ENCODE measurements at regions not wholly inside any gene's neighbourhood (a gene's known extent, or its start where the extent isn't known, plus 50 kb on each side); places are given as distances from the start of the nearest gene placed in this dataset.

DNA sequence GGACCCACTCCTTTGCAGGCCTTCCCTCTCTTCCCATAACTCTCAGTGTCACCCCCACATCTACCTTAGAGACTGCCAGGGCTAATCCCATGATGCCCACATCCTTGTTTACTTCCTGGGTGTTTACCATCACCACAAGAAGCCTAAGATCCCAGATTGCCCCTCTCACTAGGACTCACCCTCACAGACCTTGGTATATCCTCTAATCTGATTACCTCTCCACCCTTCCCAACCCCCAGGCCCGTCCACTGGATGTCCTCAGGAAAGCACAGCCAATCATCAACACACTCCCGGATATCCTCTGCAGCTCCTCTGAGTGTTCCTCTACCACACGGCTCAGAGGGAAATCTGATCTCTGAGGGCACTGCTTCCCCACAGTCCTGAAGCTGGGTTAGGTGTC is 91.0 kb downstream of the FOXD1 start:
- TF ChIP-seq, protein P1, sequence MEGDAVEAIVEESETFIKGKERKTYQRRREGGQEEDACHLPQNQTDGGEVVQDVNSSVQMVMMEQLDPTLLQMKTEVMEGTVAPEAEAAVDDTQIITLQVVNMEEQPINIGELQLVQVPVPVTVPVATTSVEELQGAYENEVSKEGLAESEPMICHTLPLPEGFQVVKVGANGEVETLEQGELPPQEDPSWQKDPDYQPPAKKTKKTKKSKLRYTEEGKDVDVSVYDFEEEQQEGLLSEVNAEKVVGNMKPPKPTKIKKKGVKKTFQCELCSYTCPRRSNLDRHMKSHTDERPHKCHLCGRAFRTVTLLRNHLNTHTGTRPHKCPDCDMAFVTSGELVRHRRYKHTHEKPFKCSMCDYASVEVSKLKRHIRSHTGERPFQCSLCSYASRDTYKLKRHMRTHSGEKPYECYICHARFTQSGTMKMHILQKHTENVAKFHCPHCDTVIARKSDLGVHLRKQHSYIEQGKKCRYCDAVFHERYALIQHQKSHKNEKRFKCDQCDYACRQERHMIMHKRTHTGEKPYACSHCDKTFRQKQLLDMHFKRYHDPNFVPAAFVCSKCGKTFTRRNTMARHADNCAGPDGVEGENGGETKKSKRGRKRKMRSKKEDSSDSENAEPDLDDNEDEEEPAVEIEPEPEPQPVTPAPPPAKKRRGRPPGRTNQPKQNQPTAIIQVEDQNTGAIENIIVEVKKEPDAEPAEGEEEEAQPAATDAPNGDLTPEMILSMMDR (IDR thresholded peaks at IDR 0.05; ENCODE audit: borderline replicate concordance, insufficient read depth, low read depth, low read length), result no peak
- no peak overlapping the region for H3K4me3 ChIP-seq (ENCODE audit: low read depth, low read length)

DNA sequence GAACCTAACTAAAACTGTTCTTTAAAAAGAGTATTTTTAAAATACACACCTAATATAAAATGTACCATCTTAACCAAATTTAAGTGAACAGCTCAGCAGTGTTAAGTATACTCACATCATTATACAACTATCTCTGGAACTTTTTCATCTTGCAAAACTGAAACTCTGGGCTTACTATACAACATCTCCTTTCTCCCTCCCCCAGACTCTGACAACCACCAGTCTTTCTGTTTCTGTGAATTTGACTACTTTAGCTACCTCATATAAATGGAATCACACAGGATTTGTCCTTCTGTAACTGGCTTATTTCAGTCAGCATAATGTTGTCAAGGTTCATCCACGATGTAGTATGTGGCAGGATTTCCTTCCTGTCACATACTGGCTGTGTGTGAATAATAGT is 93.5 kb downstream of the FOXD1 start:
- TF ChIP-seq, protein P1 (IDR thresholded peaks at IDR 0.05; ENCODE audit: borderline replicate concordance, insufficient read depth, low read depth, low read length), result no peak
- H3K4me3 ChIP-seq (ENCODE audit: low read depth, low read length), result no peak overlapping the region

DNA sequence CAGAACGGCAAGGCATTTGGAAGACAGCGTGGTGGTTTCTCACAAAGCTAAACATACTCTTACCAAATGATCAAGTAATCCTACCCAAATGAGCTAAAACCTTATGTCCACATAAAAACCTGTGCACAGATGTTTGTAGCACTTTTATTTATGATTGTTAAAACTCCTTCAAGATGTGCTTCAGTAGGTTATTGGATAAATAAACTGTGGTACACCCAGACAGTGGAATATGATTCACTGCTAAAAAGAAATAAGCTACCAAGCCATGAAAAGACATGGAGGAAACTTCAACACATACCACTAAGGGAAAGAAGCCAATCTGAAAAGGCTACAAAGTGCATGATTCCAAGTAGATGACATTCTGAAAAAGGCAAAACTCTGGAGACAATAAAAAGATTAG is 94.2 kb downstream of the FOXD1 start:
- TF ChIP-seq, protein P1 (IDR thresholded peaks at IDR 0.05; ENCODE audit: borderline replicate concordance, insufficient read depth, low read depth, low read length), result no peak
- H3K4me3 ChIP-seq (ENCODE audit: low read depth, low read length), result no peak overlapping the region

DNA sequence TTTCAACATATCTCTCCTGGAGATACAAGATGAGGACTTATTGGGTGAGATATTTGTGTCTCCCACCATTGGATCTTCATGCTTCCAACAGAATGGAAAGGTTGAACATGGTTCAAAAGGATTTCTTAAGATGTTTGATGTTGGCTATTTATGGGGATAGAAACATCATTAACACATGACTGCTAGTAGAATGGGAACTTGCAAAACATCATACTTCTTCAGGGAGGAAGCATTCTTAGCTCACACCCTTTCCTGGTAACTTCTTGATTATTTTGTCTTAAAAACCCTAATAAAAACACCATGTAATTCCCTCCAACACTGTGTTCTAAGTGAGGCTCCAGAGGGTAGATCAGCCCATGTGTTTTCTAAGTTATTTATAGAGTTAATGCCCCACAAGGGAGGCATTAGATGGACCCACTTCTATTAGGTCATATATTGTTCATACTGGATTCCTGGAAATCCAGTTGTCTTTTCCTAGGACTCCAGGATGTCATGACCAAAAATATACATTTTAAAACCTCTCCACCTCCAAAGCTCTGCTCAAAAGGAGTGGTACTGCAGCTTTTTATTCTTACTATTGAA is 95.8 kb downstream of the FOXD1 start:
- no peak overlapping the region for H3K4me3 ChIP-seq (ENCODE audit: low read depth, low read length)
- TF ChIP-seq, protein P1 (IDR thresholded peaks at IDR 0.05; ENCODE audit: borderline replicate concordance, insufficient read depth, low read depth, low read length), result no peak

DNA sequence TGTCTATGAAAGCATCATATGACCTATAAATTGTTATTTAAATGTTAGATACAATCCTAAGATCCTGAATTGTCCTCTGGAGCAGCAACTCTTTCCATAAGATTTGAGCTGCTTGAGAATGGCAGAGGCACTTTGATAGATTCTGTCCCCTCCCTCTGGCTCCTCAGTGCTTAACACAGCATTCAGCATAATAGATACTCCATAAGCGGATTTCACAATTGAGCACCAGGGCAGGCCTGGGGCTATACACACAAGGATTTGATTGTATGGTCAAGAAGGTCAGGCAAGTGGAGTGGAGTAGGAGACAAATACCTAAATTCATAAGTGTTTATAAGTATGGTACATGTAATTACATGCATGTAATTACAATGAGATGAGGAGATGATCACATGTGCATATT is 96.3 kb downstream of the FOXD1 start:
- TF ChIP-seq, protein P1 (IDR thresholded peaks at IDR 0.05; ENCODE audit: borderline replicate concordance, insufficient read depth, low read depth, low read length), result no peak
- H3K4me3 ChIP-seq (ENCODE audit: low read depth, low read length), result no peak overlapping the region

DNA sequence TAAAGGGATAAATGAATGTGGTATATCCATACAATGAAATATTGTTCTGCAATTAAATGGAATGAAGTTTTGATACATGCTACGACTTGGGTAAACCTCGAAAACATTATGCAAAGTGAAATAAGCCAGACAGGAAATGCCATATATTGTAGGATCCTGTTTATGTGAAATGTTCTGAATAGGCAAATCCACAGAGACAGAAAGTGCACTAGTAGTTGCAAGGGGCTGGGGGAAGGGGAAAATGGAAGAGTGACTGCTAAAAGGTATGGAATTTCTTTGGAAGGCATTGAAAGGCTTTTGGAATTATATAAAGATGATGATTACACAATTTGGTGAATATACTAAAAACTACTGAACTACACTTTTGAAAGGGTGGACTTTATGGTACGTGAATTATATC is 97.0 kb downstream of the FOXD1 start:
- no peak overlapping the region for H3K4me3 ChIP-seq (ENCODE audit: low read depth, low read length)
- TF ChIP-seq, protein P1 (IDR thresholded peaks at IDR 0.05; ENCODE audit: borderline replicate concordance, insufficient read depth, low read depth, low read length), result no peak

DNA sequence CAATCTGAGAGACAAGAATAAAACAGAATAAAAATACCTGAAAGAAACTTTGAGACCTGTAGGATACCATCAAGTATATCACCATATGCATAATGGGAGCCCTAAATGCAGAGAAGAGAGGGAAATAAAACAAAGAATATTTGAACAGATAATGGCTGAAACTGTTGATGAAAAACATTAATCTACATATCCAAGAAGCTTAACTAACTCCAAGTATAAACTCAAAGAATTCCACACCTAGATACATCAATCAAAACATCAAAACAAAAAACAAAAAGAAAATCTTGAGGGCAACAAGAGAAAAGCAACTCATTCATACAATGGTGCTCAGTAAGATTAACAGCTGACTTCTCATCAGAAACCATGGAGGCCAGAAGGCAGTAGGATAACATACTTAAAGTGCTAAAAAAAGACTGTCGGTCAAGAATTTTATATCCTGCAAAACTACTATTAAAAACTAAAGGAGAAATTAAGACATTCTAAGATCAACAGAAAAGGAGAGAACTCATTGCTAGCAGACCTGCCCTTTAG is 101.6 kb downstream of the FOXD1 start:
- no peak overlapping the region for H3K4me3 ChIP-seq (ENCODE audit: low read depth, low read length)
- TF ChIP-seq, protein P1 (IDR thresholded peaks at IDR 0.05; ENCODE audit: borderline replicate concordance, insufficient read depth, low read depth, low read length), result no peak
